K562 (cell line): ENCODE measurements at regions not wholly inside any gene's neighbourhood (a gene's known extent, or its start where the extent isn't known, plus 50 kb on each side); places are given as distances from the start of the nearest gene placed in this dataset.

Source experiments
- BMI1 ChIP-seq: fragments of 150-350 bp; IDR thresholded peaks from 2 replicates; pipeline ENCODE4 v1.6.1; 2014; ENCODE audit warnings: low read length
- EP300 ChIP-seq: IDR thresholded peaks from 2 replicates; pipeline ENCODE4 v1.6.1; 2012; ENCODE audit warnings: low read length, improper control_type of control experiment
- ETV6 ChIP-seq, 3 experiments: fragments of 150-350 bp in 1 of 3; sonication (generic) in 1 of 3; formaldehyde crosslinking in 1 of 3; IDR thresholded peaks; 2 replicates each; pipeline versions ENCODE4 v1.6.1 to v1.8.0; 2014 to 2022; ENCODE audit warnings: borderline replicate concordance in 2 of 3, low read depth in 2 of 3, antibody characterized with exemption in 1 of 3, low read length in 1 of 3, mild to moderate bottlenecking in 1 of 3, missing genetic modification reagents in 1 of 3
- SIN3A ChIP-seq, 2 experiments: fragments of 150-350 bp in 1 of 2; IDR thresholded peaks; 2 replicates each; pipeline ENCODE4 v1.6.1; 2011 to 2016; ENCODE audit warnings: borderline replicate concordance in 2 of 2, low read depth in 2 of 2, low read length in 2 of 2, mild to moderate bottlenecking in 2 of 2, moderate library complexity in 2 of 2; ENCODE audit not compliant: control insufficient read depth in 1 of 2
- SMARCA4 ChIP-seq: fragments of 450-650 bp; IDR thresholded peaks from 2 replicates; pipeline ENCODE4 v1.6.1; 2016
- ZBTB8A ChIP-seq: fragments of 450-650 bp; IDR thresholded peaks from 2 replicates; pipeline ENCODE4 v1.6.1; 2018; ENCODE audit warnings: mild to moderate bottlenecking, moderate library complexity; ENCODE audit not compliant: partially characterized antibody
- ZNF316 ChIP-seq: fragments of 450-650 bp; IDR thresholded peaks from 2 replicates; pipeline ENCODE4 v1.6.1; 2016
- TF ChIP-seq, protein P1 (sequence below): fragments of 450-650 bp; formaldehyde crosslinking; IDR thresholded peaks from 2 replicates; pipeline ENCODE4 v1.4.0; 2022; ENCODE audit warnings: missing genetic modification characterization

DNA sequence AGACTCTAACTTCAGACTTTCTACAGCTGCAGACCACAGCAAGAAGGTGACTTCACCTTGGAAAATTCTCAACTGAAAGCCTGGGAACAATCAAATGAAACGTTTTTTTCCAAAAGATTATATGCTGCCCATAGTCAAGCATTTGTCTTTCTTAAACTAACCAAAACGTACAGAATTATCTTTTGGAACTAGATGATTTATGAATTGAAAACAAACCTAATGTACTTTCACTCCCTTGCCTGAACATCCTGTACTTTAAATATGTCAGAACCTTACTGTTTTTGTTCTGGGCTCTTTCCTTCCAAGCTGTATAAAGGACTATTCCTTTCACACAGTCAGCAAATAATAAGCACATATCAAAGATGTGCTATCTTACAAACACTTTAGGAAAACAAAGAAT lies 62.4 kb upstream of the TNFAIP3 start:
- TF ChIP-seq, protein P1, sequence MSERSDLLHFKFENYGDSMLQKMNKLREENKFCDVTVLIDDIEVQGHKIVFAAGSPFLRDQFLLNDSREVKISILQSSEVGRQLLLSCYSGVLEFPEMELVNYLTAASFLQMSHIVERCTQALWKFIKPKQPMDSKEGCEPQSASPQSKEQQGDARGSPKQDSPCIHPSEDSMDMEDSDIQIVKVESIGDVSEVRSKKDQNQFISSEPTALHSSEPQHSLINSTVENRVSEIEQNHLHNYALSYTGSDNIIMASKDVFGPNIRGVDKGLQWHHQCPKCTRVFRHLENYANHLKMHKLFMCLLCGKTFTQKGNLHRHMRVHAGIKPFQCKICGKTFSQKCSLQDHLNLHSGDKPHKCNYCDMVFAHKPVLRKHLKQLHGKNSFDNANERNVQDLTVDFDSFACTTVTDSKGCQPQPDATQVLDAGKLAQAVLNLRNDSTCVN (CRISPR knock-in tag) = no peak
- peak; percentile 91 for TF ChIP-seq ZNF316
- no peak for TF ChIP-seq EP300
- TF ChIP-seq ZBTB8A = no peak
- no peak for TF ChIP-seq ETV6 (IDR thresholded peaks at IDR 0.05; ENCODE audit: borderline replicate concordance in 1 of 2, low read depth in 2 of 2, low read length in 1 of 2)
- TF ChIP-seq ETV6 (CRISPR knock-in tag; IDR thresholded peaks at IDR 0.05; ENCODE audit: borderline replicate concordance) = no peak
- no peak for TF ChIP-seq SMARCA4
- no peak for TF ChIP-seq BMI1
- no peak for TF ChIP-seq SIN3A (IDR thresholded peaks at IDR 0.05; ENCODE audit: borderline replicate concordance in 2 of 2, control insufficient read depth in 1 of 2, low read depth in 2 of 2, low read length in 2 of 2)
